ENCODE measurements at regions not wholly inside any gene's neighbourhood (a gene's known extent, or its start where the extent isn't known, plus 50 kb on each side); places are given as distances from the start of the nearest gene placed in this dataset.

DNA sequence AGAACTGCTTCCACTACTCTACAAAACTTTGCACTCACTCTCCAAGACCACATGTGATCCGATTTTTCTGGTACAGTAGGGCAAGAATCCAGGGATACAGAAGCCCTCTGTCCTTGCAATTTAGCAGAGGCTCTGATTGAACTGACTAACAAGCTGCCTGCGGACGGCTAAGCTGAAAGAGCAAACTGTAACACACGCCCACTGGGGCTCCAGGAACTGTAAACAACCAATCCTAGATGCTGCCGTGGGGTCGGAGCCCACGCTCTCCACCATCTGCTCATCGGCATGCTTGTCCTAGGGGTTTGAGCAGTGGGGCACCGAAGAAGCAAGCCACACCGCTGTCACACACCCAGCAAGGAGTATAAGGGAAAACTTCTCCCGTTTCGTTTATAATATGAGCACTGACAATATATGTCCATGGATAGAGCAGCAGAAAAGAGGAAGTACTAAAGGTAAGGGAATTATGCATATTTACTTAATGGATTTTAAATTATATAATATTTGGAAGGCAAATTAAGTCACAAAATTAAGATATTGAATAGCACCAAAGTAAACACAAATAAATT lies 634.4 kb upstream of the POT1 start:
- TF ChIP-seq JUNB (IDR thresholded peaks at IDR 0.05; ENCODE audit: unreplicated experiment) (no peak), STAT1 (IDR thresholded peaks at IDR 0.05; ENCODE audit: unreplicated experiment) (no peak), EZH2phosphoT487 (IDR thresholded peaks at IDR 0.05; ENCODE audit: unreplicated experiment) (no peak), ZNF114 (CRISPR knock-in tag; IDR thresholded peaks at IDR 0.05) (no peak), CREB1 (CRISPR knock-in tag; IDR thresholded peaks at IDR 0.05; ENCODE audit: low read depth) (no peak), CTCF (conservative IDR thresholded peaks at IDR 0.05; ENCODE audit: low read depth in 2 of 2) (no peak), EZH2 (IDR thresholded peaks at IDR 0.05; ENCODE audit: low read depth, unreplicated experiment) (no peak), NANOG (IDR thresholded peaks at IDR 0.05; ENCODE audit: borderline replicate concordance) (no peak)
- TF ChIP-seq, protein P1, sequence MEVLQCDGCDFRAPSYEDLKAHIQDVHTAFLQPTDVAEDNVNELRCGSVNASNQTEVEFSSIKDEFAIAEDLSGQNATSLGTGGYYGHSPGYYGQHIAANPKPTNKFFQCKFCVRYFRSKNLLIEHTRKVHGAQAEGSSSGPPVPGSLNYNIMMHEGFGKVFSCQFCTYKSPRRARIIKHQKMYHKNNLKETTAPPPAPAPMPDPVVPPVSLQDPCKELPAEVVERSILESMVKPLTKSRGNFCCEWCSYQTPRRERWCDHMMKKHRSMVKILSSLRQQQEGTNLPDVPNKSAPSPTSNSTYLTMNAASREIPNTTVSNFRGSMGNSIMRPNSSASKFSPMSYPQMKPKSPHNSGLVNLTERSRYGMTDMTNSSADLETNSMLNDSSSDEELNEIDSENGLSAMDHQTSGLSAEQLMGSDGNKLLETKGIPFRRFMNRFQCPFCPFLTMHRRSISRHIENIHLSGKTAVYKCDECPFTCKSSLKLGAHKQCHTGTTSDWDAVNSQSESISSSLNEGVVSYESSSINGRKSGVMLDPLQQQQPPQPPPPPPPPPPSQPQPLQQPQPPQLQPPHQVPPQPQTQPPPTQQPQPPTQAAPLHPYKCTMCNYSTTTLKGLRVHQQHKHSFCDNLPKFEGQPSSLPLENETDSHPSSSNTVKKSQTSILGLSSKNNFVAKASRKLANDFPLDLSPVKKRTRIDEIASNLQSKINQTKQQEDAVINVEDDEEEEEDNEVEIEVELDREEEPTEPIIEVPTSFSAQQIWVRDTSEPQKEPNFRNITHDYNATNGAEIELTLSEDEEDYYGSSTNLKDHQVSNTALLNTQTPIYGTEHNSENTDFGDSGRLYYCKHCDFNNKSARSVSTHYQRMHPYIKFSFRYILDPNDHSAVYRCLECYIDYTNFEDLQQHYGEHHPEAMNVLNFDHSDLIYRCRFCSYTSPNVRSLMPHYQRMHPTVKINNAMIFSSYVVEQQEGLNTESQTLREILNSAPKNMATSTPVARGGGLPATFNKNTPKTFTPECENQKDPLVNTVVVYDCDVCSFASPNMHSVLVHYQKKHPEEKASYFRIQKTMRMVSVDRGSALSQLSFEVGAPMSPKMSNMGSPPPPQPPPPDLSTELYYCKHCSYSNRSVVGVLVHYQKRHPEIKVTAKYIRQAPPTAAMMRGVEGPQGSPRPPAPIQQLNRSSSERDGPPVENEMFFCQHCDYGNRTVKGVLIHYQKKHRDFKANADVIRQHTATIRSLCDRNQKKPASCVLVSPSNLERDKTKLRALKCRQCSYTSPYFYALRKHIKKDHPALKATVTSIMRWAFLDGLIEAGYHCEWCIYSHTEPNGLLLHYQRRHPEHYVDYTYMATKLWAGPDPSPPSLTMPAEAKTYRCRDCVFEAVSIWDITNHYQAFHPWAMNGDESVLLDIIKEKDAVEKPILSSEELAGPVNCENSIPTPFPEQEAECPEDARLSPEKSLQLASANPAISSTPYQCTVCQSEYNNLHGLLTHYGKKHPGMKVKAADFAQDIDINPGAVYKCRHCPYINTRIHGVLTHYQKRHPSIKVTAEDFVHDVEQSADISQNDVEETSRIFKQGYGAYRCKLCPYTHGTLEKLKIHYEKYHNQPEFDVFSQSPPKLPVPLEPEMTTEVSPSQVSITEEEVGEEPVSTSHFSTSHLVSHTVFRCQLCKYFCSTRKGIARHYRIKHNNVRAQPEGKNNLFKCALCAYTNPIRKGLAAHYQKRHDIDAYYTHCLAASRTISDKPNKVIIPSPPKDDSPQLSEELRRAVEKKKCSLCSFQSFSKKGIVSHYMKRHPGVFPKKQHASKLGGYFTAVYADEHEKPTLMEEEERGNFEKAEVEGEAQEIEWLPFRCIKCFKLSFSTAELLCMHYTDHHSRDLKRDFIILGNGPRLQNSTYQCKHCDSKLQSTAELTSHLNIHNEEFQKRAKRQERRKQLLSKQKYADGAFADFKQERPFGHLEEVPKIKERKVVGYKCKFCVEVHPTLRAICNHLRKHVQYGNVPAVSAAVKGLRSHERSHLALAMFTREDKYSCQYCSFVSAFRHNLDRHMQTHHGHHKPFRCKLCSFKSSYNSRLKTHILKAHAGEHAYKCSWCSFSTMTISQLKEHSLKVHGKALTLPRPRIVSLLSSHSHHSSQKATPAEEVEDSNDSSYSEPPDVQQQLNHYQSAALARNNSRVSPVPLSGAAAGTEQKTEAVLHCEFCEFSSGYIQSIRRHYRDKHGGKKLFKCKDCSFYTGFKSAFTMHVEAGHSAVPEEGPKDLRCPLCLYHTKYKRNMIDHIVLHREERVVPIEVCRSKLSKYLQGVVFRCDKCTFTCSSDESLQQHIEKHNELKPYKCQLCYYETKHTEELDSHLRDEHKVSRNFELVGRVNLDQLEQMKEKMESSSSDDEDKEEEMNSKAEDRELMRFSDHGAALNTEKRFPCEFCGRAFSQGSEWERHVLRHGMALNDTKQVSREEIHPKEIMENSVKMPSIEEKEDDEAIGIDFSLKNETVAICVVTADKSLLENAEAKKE (CRISPR knock-in tag; IDR thresholded peaks at IDR 0.05) = no peak
- no peaks in the 10 kb centered on the region for H3K27me3 Mint-ChIP-seq (ENCODE audit: insufficient read depth, low read depth, poor library complexity)
- DNase-seq (ENCODE audit: low spot score) = peak; percentile 30
- H3K36me3 Mint-ChIP-seq (ENCODE audit: low read depth) = no peaks in the 10 kb centered on the region
- no peaks in the 10 kb centered on the region; the same call in 1 of the 3 replicates for H3K4me1 Mint-ChIP-seq
- H3K4me3 Mint-ChIP-seq = no peak overlapping the region
- H3K27ac Mint-ChIP-seq = no peak overlapping the region
- Histone ChIP-seq H3K36me3 (ENCODE audit: insufficient read depth) (no peaks in the 10 kb centered on the region), H3K4me1 (ENCODE audit: insufficient read depth) (no peaks in the 10 kb centered on the region), H3K4me2 (no peak overlapping the region), H3K9me2 (ENCODE audit: insufficient read depth) (no peaks in the 10 kb centered on the region), H3K27me3 (ENCODE audit: insufficient read depth) (no peaks in the 10 kb centered on the region), H3K4me3 (no peak overlapping the region), H3K27ac (ENCODE audit: low read depth) (no peak overlapping the region), H2AFZ (peak overlapping the region; percentile 78), H3K79me2 (replicated peaks; ENCODE audit: insufficient read depth) (no peaks in the 10 kb centered on the region), H4K20me1 (replicated peaks; ENCODE audit: insufficient read depth) (no peaks in the 10 kb centered on the region), H3F3A (replicated peaks; ENCODE audit: low read depth) (no peaks in the 10 kb centered on the region)
- H3K9me3 Mint-ChIP-seq = no peaks in the 10 kb centered on the region
- ATAC-seq = peak; percentile 77

Data from GM23338 (cell line).